Skin epidermis (tissue), 12 donors: ENCODE measurements at regions not wholly inside any gene's neighbourhood (a gene's known extent, or its start where the extent isn't known, plus 50 kb on each side); places are given as distances from the start of the nearest gene placed in this dataset.

ENCODE experiments used
- H3K27ac ChIP-seq, 21 experiments: fragments of 200-600 bp; sonication (generic) in 11 of 21; one replicate each; pipeline ENCODE4 v1.5.0; 2020; ENCODE audit warnings: mild to moderate bottlenecking in 3 of 21, inconsistent platforms in 2 of 21, moderate library complexity in 2 of 21
- H3K4me3 ChIP-seq, 7 experiments: fragments of 200-600 bp; sonication (generic) in 2 of 7; one replicate each; pipeline ENCODE4 v1.5.0; 2020; ENCODE audit warnings: inconsistent platforms in 2 of 7, mild to moderate bottlenecking in 2 of 7, moderate library complexity in 1 of 7

DNA sequence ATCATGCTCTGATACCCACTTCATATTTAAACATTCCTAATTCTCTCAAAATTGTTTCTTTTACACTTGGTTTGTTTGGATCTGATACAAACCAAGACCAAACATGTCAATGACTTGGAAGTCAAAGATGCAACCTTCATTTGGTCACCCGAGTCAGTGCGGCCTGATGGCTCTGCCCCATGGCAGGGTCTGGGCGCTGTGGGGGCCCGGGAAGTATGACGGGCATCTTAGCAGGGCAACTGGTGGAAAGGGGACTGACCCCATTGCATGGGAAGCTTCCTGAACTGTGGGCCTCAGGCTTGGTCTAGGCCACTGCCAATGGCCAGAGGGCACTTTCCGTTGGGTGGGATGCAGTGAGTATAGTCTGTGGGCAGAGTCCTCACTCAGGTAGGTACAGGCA lies 178.0 kb downstream of the KATNIP start:
- Histone ChIP-seq H3K27ac (peak overlapping the region in 1 of 21 experiments; percentile 19), H3K4me3 (no peak overlapping the region)

DNA sequence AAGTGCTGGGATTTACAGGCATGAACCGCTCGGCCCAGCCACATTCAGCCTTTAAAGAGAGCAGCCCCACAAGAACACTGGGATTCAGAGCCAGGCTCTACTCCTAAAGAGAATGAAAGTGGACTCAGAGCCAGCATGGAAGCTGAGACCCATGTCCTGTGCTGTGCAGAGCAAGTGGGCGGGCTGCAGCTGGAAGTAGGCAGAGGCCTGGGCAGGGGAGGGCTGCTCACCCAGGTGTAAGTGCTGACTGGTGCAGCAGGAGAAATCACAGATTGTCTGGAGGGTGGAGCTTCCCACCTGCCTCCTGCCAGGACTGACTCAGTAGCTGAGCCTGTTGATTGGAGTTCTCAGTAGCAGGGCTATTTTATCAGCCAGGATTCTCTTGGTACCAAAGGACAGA lies 178.7 kb downstream of the KATNIP start:
- H3K27ac ChIP-seq = peak overlapping the region in 3 of 21 experiments; percentile 40 to 54 (median 54)
- no peak overlapping the region for H3K4me3 ChIP-seq

DNA sequence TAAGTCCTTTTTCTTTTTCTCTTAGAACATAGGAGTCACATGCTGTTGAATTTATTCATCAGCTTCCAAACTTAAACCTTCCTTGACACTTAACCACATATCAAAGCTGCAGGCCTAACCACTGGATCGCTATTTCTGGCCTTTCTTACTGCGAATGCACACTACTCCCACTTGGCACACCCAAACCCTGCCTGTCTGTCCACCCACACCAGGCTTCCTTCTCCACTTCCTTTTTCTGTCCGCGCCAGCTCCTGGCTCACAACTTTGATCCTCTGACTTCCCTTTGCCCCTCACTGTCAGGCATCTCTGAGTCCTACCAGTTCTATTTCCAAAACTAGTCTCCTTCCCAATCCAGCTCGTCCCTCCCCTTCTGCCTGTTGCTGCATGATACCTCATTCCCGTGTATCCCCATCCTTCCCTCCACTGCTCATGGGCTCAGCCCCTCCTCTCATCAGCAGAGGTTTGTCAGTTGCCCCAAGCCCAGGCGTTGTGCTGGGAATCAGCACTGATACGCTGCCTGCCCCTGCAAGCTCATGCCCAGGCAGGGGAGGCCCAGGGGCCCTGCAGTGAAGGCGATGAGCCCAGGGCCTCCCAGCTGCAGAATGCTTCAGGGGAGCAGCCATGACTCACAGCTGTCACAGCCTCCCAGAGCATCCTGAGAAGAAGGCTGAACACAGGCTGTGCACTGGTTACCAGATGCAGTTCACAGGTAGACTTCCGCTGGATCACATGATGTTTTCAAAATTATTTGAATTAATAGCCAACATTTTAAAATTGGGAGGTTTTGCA lies 179.8 kb downstream of the KATNIP start:
- peak overlapping the region in 6 of 21 experiments; percentile 10 to 54 (median 41) for H3K27ac ChIP-seq
- H3K4me3 ChIP-seq = no peak overlapping the region

DNA sequence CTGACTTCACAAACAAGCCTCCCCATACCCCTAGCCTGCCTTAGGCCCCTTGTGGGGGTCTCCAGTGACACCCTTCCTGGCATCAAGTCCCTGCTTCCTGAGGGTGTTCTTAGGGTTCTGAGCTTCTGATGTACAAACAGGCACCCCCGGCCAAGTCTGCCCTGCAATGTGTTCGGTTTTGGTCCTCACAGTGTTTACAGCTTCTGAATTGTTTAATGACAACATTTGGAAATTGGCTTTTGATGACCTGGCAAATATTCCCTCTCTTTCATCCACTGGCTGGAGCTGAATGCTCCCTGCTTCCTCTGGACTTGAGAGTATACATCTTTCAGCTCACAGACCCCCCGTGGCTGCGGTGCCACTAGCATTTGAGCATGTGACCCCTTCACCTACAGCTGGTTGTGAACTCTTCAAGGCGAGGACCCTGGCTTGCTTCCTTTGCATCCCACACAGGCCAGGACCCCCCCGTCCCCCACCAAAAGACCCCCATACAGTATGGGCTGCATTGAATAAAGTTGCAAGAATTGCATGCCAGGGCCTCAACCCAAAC lies 180.8 kb downstream of the KATNIP start:
- H3K4me3 ChIP-seq = no peak overlapping the region
- peak overlapping the region in 2 of 21 experiments; percentile 10 to 54 for H3K27ac ChIP-seq

DNA sequence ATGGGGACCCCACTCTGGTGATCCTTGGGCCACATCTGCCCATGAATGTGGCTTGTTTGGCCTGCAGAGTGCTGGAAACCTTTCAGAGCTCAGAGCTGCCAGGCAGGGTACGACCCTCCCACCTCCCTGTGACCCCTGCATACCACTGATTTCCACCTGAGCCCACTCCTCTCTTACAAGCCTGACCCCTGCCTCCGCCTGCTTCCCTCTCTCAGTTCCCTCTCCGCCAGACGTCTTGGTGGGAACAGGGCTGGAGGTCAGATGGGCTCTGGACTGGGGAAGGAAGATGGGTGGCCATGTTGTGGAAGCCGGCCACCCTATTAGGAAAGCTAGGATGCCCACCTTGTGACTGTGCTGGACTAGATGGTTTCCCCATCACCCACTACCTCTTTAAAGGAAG lies 185.1 kb downstream of the KATNIP start:
- Histone ChIP-seq H3K27ac (no peak overlapping the region), H3K4me3 (no peak overlapping the region)

DNA sequence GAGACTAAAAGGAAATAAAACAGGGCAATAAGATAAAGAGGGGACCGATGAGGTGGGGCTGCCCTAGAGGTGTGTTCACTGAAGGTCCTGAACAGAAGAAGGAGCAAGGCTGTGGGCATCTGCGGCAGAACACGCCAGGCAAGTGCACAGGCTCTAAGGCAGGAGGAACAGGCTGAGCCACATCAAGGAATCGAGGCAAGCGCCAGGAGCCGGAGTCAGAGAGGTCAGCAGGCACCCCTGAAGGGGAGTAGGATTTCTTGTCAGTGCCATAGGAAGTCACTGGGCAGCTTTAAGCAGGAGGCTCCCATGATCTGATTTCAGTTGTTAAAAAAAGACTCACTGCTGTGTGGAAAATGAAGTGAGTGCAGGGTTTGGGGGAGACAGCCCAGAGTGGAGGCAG lies 186.5 kb downstream of the KATNIP start:
- H3K4me3 ChIP-seq = no peak overlapping the region
- peak overlapping the region in 10 of 21 experiments; percentile 16 to 76 (median 62) for H3K27ac ChIP-seq

DNA sequence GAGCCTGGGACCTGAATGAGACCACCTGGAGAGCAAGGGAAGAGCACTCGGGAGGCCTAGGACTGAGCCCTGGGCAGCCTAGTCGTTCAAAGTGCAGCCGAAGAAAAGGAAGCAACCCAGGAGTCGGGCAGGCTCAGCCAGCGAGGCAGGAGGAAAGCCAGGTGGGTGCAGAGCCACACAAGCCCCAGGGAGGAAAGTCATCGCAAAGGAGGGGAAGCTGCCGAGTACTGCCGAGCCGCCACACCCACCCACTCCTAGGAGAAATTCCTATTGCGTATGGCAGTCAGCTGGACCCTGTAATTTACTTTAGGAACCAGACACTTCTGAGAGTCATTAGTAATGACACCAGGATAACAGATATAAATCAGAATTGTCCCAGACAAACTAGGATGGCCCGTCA lies 187.6 kb downstream of the KATNIP start:
- Histone ChIP-seq H3K27ac (peak overlapping the region in 13 of 21 experiments; percentile 16 to 76 (median 62)), H3K4me3 (no peak overlapping the region)
